HEK293 (cell line): ENCODE measurements at regions not wholly inside any gene's neighbourhood (a gene's known extent, or its start where the extent isn't known, plus 50 kb on each side); places are given as distances from the start of the nearest gene placed in this dataset.

Experiments used
- CTCF ChIA-PET: fragments of 350-600 bp; formaldehyde crosslinking; extraction: SDS; loops from one replicate; lab custom pipeline; 2021; ENCODE audit warnings: antibody characterized with exemption; lab: Yijun Ruan, JAX
- POLR2A ChIA-PET: fragments of 300-600 bp; formaldehyde crosslinking; extraction: SDS; loops from one replicate; lab custom pipeline; 2020; ENCODE audit warnings: antibody characterized with exemption, inconsistent platforms; lab: Yijun Ruan, JAX
- H3K27ac ChIP-seq: fragments of 200-500 bp; sonication (Bioruptor generic); 2 replicates; pipeline ENCODE4 v1.5.1; 2014; ENCODE audit warnings: low read depth, low read length, control low read depth, inconsistent platforms; ENCODE audit errors: extremely low read depth
- H3K36me3 ChIP-seq, 2 experiments: fragments of 200-500 bp in 1 of 2; sonication (Bioruptor generic) in 1 of 2; 1 replicate in 1 of 2; 2 replicates in 1 of 2; pipeline ENCODE4 v1.5.1; 2014 to 2017; ENCODE audit warnings: inconsistent platforms in 2 of 2, low read length in 2 of 2; ENCODE audit not compliant: control insufficient read depth in 2 of 2, insufficient read depth in 1 of 2
- H3K4me1 ChIP-seq: fragments of 200-500 bp; sonication (Bioruptor generic); 2 replicates; pipeline ENCODE4 v1.5.1; 2014; ENCODE audit warnings: mild to moderate bottlenecking, low read length, inconsistent platforms; ENCODE audit not compliant: control insufficient read depth, insufficient read depth
- H3K4me3 ChIP-seq: 2 replicates; pipeline ENCODE4 v1.5.1; 2011; ENCODE audit warnings: low read depth, mild to moderate bottlenecking, control low read depth, low read length, moderate library complexity
- H3K9me3 ChIP-seq: fragments of 200-500 bp; sonication (Bioruptor generic); 2 replicates; pipeline ENCODE4 v1.5.1; 2014; ENCODE audit warnings: low read depth, low read length, inconsistent platforms; ENCODE audit not compliant: control insufficient read depth, insufficient read depth
- BCL6B ChIP-seq: fragments of 450-650 bp; formaldehyde crosslinking; IDR thresholded peaks from 2 replicates; pipeline ENCODE4 v1.5.1; 2017; ENCODE audit warnings: missing biosample characterization, missing genetic modification characterization
- KLF7 ChIP-seq: fragments of 450-650 bp; formaldehyde crosslinking; IDR thresholded peaks from 2 replicates; pipeline ENCODE4 v1.5.1; 2016; ENCODE audit warnings: missing biosample characterization, missing genetic modification characterization, borderline replicate concordance
- OVOL3 ChIP-seq: fragments of 450-650 bp; formaldehyde crosslinking; IDR thresholded peaks from 2 replicates; pipeline ENCODE4 v1.5.1; 2016; ENCODE audit warnings: missing biosample characterization, missing genetic modification characterization
- SETDB1 ChIP-seq: IDR thresholded peaks from one replicate; pipeline ENCODE4 v1.6.1; 2017; ENCODE audit warnings: mild to moderate bottlenecking, low read length, moderate library complexity, mixed read lengths; ENCODE audit not compliant: insufficient read length
- WT1 ChIP-seq: fragments of 450-650 bp; formaldehyde crosslinking; IDR thresholded peaks from 2 replicates; pipeline ENCODE4 v1.5.1; 2016; ENCODE audit warnings: missing biosample characterization, missing genetic modification characterization
- YY1 ChIP-seq: fragments of 450-650 bp; formaldehyde crosslinking; IDR thresholded peaks from 2 replicates; pipeline ENCODE4 v1.5.1; 2018; ENCODE audit warnings: missing biosample characterization, missing genetic modification characterization
- ZBTB21 ChIP-seq: fragments of 450-650 bp; formaldehyde crosslinking; IDR thresholded peaks from 2 replicates; pipeline ENCODE4 v1.5.1; 2017; ENCODE audit warnings: missing biosample characterization, missing genetic modification characterization
- ZNF132 ChIP-seq: fragments of 450-650 bp; formaldehyde crosslinking; IDR thresholded peaks from 2 replicates; pipeline ENCODE4 v1.5.1; 2017; ENCODE audit warnings: missing biosample characterization, missing genetic modification characterization, borderline replicate concordance
- ZNF175 ChIP-seq: fragments of 450-650 bp; formaldehyde crosslinking; IDR thresholded peaks from 2 replicates; pipeline ENCODE4 v1.5.1; 2016; ENCODE audit warnings: missing biosample characterization, missing genetic modification characterization
- ZNF221 ChIP-seq: fragments of 450-650 bp; formaldehyde crosslinking; IDR thresholded peaks from 2 replicates; pipeline ENCODE4 v1.5.1; 2017; ENCODE audit warnings: missing biosample characterization, missing genetic modification characterization, borderline replicate concordance
- ZNF274 ChIP-seq, 2 experiments: fragments of 200-500 bp in 1 of 2; fragments of 450-650 bp in 1 of 2; sonication (Bioruptor generic) in 1 of 2; formaldehyde crosslinking in 1 of 2; IDR thresholded peaks; 2 replicates each; pipeline versions ENCODE4 v1.5.1 to v1.6.1; 2014 to 2016; ENCODE audit warnings: borderline replicate concordance in 1 of 2, inconsistent platforms in 1 of 2, low read length in 1 of 2, missing biosample characterization in 1 of 2, missing genetic modification characterization in 1 of 2
- ZNF510 ChIP-seq: fragments of 450-650 bp; formaldehyde crosslinking; IDR thresholded peaks from 2 replicates; pipeline ENCODE4 v1.5.1; 2018; ENCODE audit warnings: mild to moderate bottlenecking, missing genetic modification characterization, missing biosample characterization; ENCODE audit not compliant: insufficient replicate concordance
- ZNF530 ChIP-seq: fragments of 450-650 bp; formaldehyde crosslinking; IDR thresholded peaks from 2 replicates; pipeline ENCODE4 v1.5.1; 2016; ENCODE audit warnings: low read depth, missing biosample characterization, missing genetic modification characterization
- ZNF658 ChIP-seq: fragments of 450-650 bp; formaldehyde crosslinking; IDR thresholded peaks from 2 replicates; pipeline ENCODE4; 2016; ENCODE audit warnings: missing biosample characterization, missing genetic modification characterization
- ZNF707 ChIP-seq: fragments of 450-650 bp; formaldehyde crosslinking; IDR thresholded peaks from 2 replicates; pipeline ENCODE4 v1.5.1; 2016; ENCODE audit warnings: missing biosample characterization, missing genetic modification characterization
- ZNF791 ChIP-seq: fragments of 450-650 bp; formaldehyde crosslinking; IDR thresholded peaks from 2 replicates; pipeline ENCODE4 v1.5.1; 2016; ENCODE audit warnings: missing biosample characterization, missing genetic modification characterization
- ZNF837 ChIP-seq: fragments of 450-650 bp; formaldehyde crosslinking; IDR thresholded peaks from 2 replicates; pipeline ENCODE4 v1.5.1; 2016; ENCODE audit warnings: missing biosample characterization, missing genetic modification characterization
- ZNF843 ChIP-seq: fragments of 450-650 bp; formaldehyde crosslinking; IDR thresholded peaks from 2 replicates; pipeline ENCODE4 v1.5.1; 2016; ENCODE audit warnings: missing biosample characterization, missing genetic modification characterization
- ZSCAN16 ChIP-seq: fragments of 450-650 bp; formaldehyde crosslinking; IDR thresholded peaks from 2 replicates; pipeline ENCODE4 v1.5.1; 2016; ENCODE audit warnings: missing biosample characterization, missing genetic modification characterization
- TF ChIP-seq, protein P1 (sequence below): fragments of 450-650 bp; formaldehyde crosslinking; IDR thresholded peaks from 2 replicates; pipeline ENCODE4 v1.5.1; 2016; ENCODE audit warnings: missing biosample characterization, missing genetic modification characterization, borderline replicate concordance
- TF ChIP-seq, protein P2 (sequence below): fragments of 450-650 bp; formaldehyde crosslinking; IDR thresholded peaks from 2 replicates; pipeline ENCODE4 v1.5.1; 2016; ENCODE audit warnings: missing biosample characterization, missing genetic modification characterization
- TF ChIP-seq, protein P3 (sequence below): fragments of 450-650 bp; formaldehyde crosslinking; IDR thresholded peaks from 2 replicates; pipeline ENCODE4 v1.5.1; 2016; ENCODE audit warnings: missing biosample characterization, missing genetic modification characterization

DNA sequence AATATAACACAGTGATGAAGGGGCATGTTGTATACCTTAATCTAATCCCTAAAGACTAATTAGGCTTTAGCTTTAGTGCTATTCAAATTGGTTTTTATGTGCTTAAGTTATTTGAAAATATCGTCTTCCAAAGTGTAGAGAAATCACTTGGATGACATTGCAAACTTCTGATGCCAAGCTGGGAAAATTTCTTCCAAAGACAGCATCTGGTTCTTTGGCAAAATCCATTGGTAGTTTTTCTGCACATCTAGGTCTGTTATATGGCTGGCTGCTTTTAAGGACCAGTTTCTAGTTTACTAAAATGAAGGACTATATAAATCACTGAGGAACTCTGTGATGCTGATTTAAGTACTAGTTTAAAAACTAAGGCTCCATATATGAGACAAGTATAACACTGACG is 2362.3 kb downstream of the PCDH9 start:
- Histone ChIP-seq H3K4me3 (no peak overlapping the region), H3K36me3 (no peaks in the 10 kb centered on the region), H3K9me3 (no peaks in the 10 kb centered on the region), H3K27ac (no peak overlapping the region), H3K4me1 (no peaks in the 10 kb centered on the region)
- TF ChIP-seq, protein P1, sequence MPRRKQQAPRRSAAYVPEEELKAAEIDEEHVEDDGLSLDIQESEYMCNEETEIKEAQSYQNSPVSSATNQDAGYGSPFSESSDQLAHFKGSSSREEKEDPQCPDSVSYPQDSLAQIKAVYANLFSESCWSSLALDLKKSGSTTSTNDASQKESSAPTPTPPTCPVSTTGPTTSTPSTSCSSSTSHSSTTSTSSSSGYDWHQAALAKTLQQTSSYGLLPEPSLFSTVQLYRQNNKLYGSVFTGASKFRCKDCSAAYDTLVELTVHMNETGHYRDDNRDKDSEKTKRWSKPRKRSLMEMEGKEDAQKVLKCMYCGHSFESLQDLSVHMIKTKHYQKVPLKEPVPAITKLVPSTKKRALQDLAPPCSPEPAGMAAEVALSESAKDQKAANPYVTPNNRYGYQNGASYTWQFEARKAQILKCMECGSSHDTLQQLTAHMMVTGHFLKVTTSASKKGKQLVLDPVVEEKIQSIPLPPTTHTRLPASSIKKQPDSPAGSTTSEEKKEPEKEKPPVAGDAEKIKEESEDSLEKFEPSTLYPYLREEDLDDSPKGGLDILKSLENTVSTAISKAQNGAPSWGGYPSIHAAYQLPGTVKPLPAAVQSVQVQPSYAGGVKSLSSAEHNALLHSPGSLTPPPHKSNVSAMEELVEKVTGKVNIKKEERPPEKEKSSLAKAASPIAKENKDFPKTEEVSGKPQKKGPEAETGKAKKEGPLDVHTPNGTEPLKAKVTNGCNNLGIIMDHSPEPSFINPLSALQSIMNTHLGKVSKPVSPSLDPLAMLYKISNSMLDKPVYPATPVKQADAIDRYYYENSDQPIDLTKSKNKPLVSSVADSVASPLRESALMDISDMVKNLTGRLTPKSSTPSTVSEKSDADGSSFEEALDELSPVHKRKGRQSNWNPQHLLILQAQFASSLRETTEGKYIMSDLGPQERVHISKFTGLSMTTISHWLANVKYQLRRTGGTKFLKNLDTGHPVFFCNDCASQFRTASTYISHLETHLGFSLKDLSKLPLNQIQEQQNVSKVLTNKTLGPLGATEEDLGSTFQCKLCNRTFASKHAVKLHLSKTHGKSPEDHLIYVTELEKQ (tag by site-specific recombination) = no peak
- TF ChIP-seq ZNF175 (tag by site-specific recombination) (no peak), ZNF791 (tag by site-specific recombination) (no peak), ZNF707 (tag by site-specific recombination) (no peak), ZNF530 (tag by site-specific recombination) (no peak), ZNF132 (tag by site-specific recombination) (no peak), ZNF843 (tag by site-specific recombination) (no peak), SETDB1 (no peak), ZNF658 (tag by site-specific recombination) (no peak), KLF7 (tag by site-specific recombination) (no peak), ZNF837 (tag by site-specific recombination) (no peak)
- TF ChIP-seq, protein P2, sequence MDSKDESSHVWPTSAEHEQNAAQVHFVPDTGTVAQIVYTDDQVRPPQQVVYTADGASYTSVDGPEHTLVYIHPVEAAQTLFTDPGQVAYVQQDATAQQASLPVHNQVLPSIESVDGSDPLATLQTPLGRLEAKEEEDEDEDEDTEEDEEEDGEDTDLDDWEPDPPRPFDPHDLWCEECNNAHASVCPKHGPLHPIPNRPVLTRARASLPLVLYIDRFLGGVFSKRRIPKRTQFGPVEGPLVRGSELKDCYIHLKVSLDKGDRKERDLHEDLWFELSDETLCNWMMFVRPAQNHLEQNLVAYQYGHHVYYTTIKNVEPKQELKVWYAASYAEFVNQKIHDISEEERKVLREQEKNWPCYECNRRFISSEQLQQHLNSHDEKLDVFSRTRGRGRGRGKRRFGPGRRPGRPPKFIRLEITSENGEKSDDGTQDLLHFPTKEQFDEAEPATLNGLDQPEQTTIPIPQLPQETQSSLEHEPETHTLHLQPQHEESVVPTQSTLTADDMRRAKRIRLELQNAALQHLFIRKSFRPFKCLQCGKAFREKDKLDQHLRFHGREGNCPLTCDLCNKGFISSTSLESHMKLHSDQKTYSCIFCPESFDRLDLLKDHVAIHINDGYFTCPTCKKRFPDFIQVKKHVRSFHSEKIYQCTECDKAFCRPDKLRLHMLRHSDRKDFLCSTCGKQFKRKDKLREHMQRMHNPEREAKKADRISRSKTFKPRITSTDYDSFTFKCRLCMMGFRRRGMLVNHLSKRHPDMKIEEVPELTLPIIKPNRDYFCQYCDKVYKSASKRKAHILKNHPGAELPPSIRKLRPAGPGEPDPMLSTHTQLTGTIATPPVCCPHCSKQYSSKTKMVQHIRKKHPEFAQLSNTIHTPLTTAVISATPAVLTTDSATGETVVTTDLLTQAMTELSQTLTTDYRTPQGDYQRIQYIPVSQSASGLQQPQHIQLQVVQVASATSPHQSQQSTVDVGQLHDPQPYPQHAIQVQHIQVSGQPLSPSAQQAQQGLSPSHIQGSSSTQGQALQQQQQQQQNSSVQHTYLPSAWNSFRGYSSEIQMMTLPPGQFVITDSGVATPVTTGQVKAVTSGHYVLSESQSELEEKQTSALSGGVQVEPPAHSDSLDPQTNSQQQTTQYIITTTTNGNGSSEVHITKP (tag by site-specific recombination) = no peak
- ChIA-PET CTCF (no interaction called here), POLR2A (no interaction called here)

DNA sequence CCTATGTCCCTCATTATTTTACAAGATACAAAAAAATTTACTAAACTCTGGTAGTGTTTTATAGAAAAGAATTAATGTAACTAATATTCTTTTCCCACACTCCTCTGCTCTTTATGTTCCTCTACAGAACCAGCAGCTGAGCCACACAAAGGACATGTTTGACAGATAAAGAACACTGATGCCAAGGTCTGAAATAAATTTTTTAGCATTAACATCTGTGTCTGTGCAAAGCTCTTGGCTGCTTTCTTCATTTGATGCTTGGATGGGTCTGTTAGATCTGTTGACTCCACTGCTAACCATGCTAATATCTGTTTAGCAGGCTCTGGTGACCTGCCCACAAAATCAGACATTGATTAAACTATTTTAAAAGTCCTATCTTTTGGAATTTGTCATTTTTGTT is 2363.8 kb downstream of the PCDH9 start:
- Histone ChIP-seq H3K4me1 (no peaks in the 10 kb centered on the region), H3K27ac (no peak overlapping the region), H3K9me3 (no peaks in the 10 kb centered on the region), H3K4me3 (no peak overlapping the region), H3K36me3 (no peaks in the 10 kb centered on the region)
- POLR2A ChIA-PET = no interaction called here
- CTCF ChIA-PET = no interaction called here
- TF ChIP-seq ZNF221 (no peak), ZNF510 (tag by site-specific recombination) (no peak), YY1 (tag by site-specific recombination) (no peak), ZBTB21 (tag by site-specific recombination) (no peak), ZNF274 (IDR thresholded peaks at IDR 0.05; ENCODE audit: low read length) (no peak), ZNF274 (tag by site-specific recombination; IDR thresholded peaks at IDR 0.05; ENCODE audit: borderline replicate concordance) (no peak), WT1 (tag by site-specific recombination) (no peak), ZSCAN16 (tag by site-specific recombination) (no peak), OVOL3 (no peak), BCL6B (tag by site-specific recombination) (no peak)
- TF ChIP-seq, protein P3, sequence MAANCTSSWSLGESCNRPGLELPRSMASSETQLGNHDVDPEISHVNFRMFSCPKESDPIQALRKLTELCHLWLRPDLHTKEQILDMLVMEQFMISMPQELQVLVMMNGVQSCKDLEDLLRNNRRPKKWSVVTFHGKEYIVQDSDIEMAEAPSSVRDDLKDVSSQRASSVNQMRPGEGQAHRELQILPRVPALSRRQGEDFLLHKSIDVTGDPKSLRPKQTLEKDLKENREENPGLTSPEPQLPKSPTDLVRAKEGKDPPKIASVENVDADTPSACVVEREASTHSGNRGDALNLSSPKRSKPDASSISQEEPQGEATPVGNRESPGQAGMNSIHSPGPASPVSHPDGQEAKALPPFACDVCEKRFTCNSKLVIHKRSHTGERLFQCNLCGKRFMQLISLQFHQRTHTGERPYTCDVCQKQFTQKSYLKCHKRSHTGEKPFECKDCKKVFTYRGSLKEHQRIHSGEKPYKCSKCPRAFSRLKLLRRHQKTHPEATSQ (tag by site-specific recombination) = no peak
- TF ChIP-seq, protein P1 (tag by site-specific recombination) = no peak
